NCI-H1436 (cell line): ENCODE measurements at regions not wholly inside any gene's neighbourhood (a gene's known extent, or its start where the extent isn't known, plus 50 kb on each side); places are given as distances from the start of the nearest gene placed in this dataset.
"Not testable (repeated sequence)": the region's sequence is repeated elsewhere in the genome, so short reads cannot be mapped to it uniquely, and the experiment has no call there.

Source experiments
- DNase-seq: peaks from one replicate; lab custom pipeline; 2025; lab: John Stamatoyannopoulos, UW

- no peak for DNase-seq
Measured at GRCh38 chrX:121433289-121433688, 385.9 kb downstream of the GLUD2 start.

- DNase-seq = not testable (repeated sequence)
Measured at GRCh38 chrX:121437666-121438065, 390.3 kb downstream of the GLUD2 start.

- DNase-seq = no peak
Measured at GRCh38 chrX:121455890-121456289, 408.5 kb downstream of the GLUD2 start.

- no peak for DNase-seq
Measured at GRCh38 chrX:121456315-121456714, 408.9 kb downstream of the GLUD2 start.

GRCh38 chrX:121457096-121457495, 409.7 kb downstream of the GLUD2 start:
- DNase-seq = no peak

GRCh38 chrX:121479406-121479805, 432.0 kb downstream of the GLUD2 start:
- DNase-seq = no peak

- DNase-seq = no peak
Measured at GRCh38 chrX:121496966-121497365, 449.6 kb downstream of the GLUD2 start.

GRCh38 chrX:121504153-121504552, 456.7 kb downstream of the GLUD2 start:
- no peak for DNase-seq

- no peak for DNase-seq
Measured at GRCh38 chrX:121546317-121546716, 498.9 kb downstream of the GLUD2 start.

- no peak for DNase-seq
Measured at GRCh38 chrX:121558886-121559285, 511.5 kb downstream of the GLUD2 start.

- DNase-seq = no peak
Measured at GRCh38 chrX:121562616-121563015, 515.2 kb downstream of the GLUD2 start.

- DNase-seq = no peak
Measured at GRCh38 chrX:121569609-121570008, 522.2 kb downstream of the GLUD2 start.

GRCh38 chrX:121570072-121570841, 522.8 kb downstream of the GLUD2 start:
- no peak for DNase-seq

- no peak for DNase-seq
Measured at GRCh38 chrX:121571333-121571732, 523.9 kb downstream of the GLUD2 start.

GRCh38 chrX:121574384-121574783, 527.0 kb downstream of the GLUD2 start:
- DNase-seq = not testable (repeated sequence)

- DNase-seq = peak; percentile 6
Measured at GRCh38 chrX:121579016-121579760, 531.8 kb downstream of the GLUD2 start.

GRCh38 chrX:121581885-121582284, 534.5 kb downstream of the GLUD2 start:
- no peak for DNase-seq

- DNase-seq = no peak
Measured at GRCh38 chrX:121585626-121586025, 538.2 kb downstream of the GLUD2 start.

- no peak for DNase-seq
Measured at GRCh38 chrX:121592884-121593283, 545.5 kb downstream of the GLUD2 start.

GRCh38 chrX:121598356-121598755, 550.9 kb downstream of the GLUD2 start:
- DNase-seq = no peak

- DNase-seq = no peak
Measured at GRCh38 chrX:121635141-121635540, 587.7 kb downstream of the GLUD2 start.

GRCh38 chrX:121639781-121640180, 592.4 kb downstream of the GLUD2 start:
- DNase-seq = no peak

- DNase-seq = no peak
Measured at GRCh38 chrX:121641560-121641959, 594.1 kb downstream of the GLUD2 start.
